ENCODE measurements at regions not wholly inside any gene's neighbourhood (a gene's known extent, or its start where the extent isn't known, plus 50 kb on each side); places are given as distances from the start of the nearest gene placed in this dataset.

GRCh38 chr13:97881556-97881955 lies 71.9 kb upstream of the IPO5 start:
- TF ChIP-seq, protein P1, sequence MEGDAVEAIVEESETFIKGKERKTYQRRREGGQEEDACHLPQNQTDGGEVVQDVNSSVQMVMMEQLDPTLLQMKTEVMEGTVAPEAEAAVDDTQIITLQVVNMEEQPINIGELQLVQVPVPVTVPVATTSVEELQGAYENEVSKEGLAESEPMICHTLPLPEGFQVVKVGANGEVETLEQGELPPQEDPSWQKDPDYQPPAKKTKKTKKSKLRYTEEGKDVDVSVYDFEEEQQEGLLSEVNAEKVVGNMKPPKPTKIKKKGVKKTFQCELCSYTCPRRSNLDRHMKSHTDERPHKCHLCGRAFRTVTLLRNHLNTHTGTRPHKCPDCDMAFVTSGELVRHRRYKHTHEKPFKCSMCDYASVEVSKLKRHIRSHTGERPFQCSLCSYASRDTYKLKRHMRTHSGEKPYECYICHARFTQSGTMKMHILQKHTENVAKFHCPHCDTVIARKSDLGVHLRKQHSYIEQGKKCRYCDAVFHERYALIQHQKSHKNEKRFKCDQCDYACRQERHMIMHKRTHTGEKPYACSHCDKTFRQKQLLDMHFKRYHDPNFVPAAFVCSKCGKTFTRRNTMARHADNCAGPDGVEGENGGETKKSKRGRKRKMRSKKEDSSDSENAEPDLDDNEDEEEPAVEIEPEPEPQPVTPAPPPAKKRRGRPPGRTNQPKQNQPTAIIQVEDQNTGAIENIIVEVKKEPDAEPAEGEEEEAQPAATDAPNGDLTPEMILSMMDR (IDR thresholded peaks at IDR 0.05), result no peak
- no peak for TF ChIP-seq EP300 (IDR thresholded peaks at IDR 0.05)
